ENCODE measurements at regions not wholly inside any gene's neighbourhood (a gene's known extent, or its start where the extent isn't known, plus 50 kb on each side); places are given as distances from the start of the nearest gene placed in this dataset.

GRCh38 chr1:234973426-234974250 is 155.0 kb downstream of the TOMM20 start:
- TF ChIP-seq NRF1 (IDR thresholded peaks at IDR 0.05; ENCODE audit: low read depth, low read length) (no peak), EZH2phosphoT487 (IDR thresholded peaks at IDR 0.05; ENCODE audit: borderline replicate concordance, low read depth) (no peak), CTCF (IDR thresholded peaks at IDR 0.05) (no peak), GABPA (IDR thresholded peaks at IDR 0.05; ENCODE audit: low read depth) (no peak), TEAD4 (IDR thresholded peaks at IDR 0.05; ENCODE audit: borderline replicate concordance, insufficient read depth) (no peak), RXRA (IDR thresholded peaks at IDR 0.05; ENCODE audit: borderline replicate concordance, low read depth) (no peak), TCF12 (IDR thresholded peaks at IDR 0.05) (no peak)

Measured in SK-N-SH (cell line).